HG03025 (cell line): ENCODE measurements at regions not wholly inside any gene's neighbourhood (a gene's known extent, or its start where the extent isn't known, plus 50 kb on each side); places are given as distances from the start of the nearest gene placed in this dataset.

Experiments
- ATAC-seq: cut with Tn5 transposase; IDR thresholded peaks from one replicate; pipeline ENCODE4 v1.9.1; 2021; ENCODE audit warnings: mild to moderate bottlenecking, moderate library complexity; ENCODE audit not compliant: unreplicated experiment, low FRiP score

DNA sequence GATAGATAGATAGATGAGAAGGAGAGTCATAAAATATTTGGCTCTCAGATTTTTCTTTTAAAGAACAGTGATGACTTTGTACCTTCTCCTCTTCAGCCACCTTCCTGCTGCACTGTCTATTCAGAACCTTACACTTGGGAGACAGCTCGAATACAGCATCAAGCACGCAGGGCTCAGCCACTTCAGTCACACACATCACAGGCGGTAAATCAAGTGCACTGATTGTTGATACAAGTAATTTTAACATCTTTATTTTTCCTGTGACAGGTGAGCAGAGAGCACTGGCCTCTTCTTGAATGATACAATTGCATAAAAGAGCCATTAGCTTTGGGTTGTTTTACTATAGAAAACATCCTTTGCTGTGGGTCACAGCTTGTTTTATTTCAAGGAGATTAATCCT is 1118.5 kb upstream of the EYS start:
- ATAC-seq, result no peak

DNA sequence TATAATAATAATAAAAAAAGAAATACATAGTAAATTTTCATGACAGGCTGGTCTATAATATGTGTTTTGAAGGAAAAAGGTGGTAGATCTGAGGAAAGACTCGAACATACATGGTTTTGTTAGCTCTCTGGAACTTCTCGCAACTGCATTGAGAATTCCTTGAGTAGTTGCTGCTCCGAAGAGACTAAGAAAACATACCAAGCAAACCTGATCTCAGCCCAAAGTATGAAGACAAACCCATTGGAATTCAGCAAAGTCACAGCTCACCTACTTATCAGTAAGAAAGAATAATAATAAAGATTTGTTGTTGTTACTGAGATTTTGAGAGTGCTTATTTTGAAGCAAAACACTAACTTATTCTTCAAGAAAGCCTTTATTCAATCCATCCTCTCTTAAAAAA is 1107.1 kb upstream of the EYS start:
- ATAC-seq, result no peak

DNA sequence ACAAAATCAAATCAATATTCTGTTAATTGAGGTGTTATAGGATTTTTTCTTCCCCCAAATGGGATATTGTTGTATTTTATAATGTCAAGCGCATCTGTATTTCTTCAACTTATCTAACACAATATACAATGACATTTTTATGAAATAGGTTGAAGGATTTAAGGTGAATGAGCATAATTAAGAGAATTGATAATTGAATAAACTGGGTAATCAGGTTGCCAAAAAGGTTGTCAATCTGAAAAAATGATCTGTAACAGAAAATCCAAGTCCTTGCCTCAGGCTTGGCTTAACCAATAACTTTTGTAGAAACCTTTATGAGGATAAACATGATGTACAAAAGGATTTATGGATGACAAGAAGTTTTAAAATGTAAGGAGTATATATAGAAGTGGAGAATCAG is 1101.7 kb upstream of the EYS start:
- no peak for ATAC-seq

DNA sequence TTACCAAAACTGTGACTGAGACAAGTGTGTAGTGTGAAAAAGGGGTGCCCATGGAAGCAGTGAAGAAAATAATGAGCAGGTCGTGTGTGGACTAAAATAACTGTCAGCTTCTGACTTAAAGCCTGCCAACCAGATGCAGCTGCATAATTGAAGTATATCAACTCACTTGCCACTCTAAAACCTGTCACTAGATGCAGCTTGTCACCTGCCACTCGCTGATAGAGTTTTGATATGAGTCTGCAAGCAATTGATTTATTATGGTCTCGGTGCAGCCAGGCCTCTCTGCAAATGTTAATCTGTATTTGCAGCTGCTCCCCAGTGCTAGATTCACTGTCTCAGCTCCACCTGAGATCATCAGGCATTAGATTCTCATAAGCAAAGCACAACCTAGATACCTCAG is 1090.0 kb upstream of the EYS start:
- no peak for ATAC-seq

- ATAC-seq, result no peak
Measured at GRCh38 chr6:66788579-66788978, 1081.6 kb upstream of the EYS start.

GRCh38 chr6:66772800-66773199 is 1065.8 kb upstream of the EYS start:
- no peak for ATAC-seq

DNA sequence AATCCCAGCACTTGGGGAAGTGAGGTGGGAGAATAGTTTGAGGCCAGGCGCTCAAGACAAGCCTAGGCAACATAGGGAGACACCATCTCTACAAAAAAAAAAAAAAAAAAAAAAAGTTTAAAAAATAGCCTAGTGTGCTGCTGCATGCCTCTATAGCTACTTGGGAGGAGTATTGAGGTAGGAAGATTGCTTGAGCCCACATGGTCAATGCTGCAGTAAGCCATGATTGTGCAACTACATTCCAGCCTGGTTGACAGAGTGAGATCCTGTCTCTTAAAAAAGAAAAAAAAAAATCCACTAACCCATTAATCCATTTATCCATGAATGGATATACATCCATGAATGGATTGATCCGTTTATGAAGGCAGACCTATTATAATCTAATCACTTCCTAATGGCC is 1064.6 kb upstream of the EYS start:
- no peak for ATAC-seq

DNA sequence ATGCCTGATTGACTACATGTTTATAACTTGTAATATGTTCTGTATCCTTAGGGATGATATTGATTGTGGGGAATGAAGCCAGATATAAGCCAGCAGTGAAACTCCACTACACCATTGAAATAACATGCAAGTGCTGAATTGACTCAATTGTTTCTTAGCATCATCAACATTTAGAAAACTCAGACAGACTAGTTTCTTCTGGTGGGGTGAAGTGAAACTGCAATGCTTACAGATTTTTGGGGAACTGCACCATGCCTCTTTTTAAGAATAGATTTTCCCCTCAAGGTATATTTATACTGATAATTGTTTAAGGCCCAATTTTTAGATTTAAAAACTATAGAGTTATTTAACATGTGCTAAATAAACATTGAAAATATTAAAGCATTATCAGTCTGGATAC is 1044.6 kb upstream of the EYS start:
- ATAC-seq, result no peak

- ATAC-seq, result no peak
Measured at GRCh38 chr6:66740346-66740745, 1033.3 kb upstream of the EYS start.

GRCh38 chr6:66735106-66735890 is 1028.3 kb upstream of the EYS start:
- no peak for ATAC-seq

DNA sequence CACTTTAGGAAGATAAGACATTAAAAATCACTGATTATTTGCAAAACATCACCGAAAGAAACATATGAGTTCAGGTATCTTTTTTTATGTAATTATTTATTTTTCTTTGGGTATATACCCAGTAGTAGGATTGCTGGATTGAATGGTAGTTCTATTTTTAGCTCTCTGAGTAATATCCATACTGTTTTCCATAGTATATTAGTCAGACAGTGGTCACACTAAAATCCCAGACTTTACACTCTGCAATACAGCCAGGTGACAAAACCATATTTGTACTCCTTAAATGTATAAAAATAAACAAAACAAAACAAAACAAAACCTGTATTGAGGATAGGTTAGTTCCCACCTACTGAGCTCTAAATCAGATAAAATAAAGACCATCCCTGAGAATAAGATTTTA is 1024.3 kb upstream of the EYS start:
- no peak for ATAC-seq

DNA sequence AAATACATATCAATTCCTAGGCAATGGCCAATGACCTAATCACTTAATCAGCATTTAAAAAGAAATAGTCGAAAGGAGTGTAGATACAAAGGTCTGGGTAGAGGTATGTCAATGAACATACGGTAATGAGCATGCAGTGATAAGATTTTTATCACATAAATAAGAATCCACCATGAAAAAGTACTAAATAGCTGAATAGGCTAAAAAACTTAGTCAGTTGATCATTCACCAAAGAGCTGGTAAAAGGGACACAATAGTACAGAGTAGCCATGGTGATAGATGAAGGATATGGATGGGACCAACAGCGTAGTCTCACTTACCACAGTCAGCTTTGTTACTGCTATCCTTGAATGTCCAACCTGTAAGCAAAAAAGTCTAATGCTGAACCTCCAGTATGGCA is 1018.6 kb upstream of the EYS start:
- no peak for ATAC-seq

DNA sequence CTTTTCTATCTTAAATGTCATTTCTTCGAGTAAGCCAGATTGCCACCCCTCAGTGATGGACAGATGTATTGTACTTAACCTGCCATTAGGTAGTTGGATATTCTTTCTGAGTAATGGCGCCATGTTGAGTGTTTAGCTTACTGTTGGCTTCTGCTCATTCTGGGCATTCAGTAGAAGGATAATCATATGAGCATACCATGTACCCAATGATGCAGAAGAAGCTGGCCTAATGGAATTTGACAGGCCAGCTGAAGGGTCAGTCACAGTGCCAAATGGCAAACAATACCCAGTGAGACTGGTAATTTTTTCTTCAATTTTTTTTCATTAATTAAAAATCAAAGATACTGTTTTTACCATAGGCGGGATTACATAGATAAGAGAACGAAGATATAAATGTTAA is 1010.8 kb upstream of the EYS start:
- ATAC-seq, result no peak

DNA sequence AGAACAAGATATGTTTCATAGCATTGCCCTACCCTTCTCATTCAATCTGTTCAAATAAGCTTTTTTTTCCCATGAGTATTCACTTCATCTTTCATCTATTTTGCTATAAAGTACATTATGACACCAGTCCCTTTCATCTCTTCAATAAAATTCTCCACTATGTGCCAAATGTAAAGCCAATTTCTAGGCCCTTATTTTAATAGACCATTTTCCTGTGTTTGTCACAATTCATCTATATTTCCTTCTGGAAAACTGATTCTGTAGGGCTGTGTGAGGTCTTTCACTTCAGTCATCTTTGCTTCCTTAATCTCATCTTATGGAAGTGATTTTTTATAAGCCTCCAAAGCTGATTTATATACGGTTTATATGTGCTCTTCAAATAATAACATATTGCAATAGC is 992.4 kb upstream of the EYS start:
- ATAC-seq, result no peak

DNA sequence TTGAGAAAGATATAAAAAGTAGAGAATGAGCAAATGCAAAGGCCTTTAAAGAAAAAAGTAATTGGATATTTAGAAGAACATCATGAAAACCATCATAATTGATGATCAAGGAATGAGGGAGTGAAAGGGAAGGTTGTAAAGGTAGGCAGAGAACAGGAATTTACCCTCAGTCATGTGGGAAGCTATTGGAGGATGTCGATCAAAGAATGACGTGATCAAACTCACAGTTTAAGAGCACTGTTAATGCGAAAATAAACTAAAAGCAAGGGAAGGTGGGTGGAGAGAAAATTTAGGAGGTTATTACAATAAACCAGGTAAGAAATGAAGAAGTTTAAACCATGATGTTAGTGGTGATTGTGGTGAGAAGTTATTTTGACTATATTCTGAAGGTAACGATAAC is 982.6 kb upstream of the EYS start:
- no peak for ATAC-seq

GRCh38 chr6:66687611-66688140 is 980.6 kb upstream of the EYS start:
- ATAC-seq, result no peak

DNA sequence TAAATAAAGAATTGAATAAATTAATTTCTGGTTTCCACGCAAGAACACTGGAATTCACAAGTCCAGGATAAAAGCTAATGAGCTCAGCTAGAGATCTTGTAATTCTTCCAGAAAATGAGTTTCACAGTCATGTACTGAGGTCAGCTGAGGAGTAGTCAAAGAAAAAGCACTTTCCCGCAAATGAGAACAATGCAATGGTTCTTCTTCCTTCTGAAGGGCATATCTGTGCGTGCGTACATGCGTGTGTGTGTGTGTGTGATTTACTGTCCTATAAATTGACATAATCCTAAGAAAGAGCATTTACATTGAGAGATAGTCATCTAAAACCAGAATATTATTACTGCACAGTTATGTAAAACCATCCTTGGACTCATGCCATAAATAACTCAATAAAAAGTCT is 968.9 kb upstream of the EYS start:
- ATAC-seq, result no peak

DNA sequence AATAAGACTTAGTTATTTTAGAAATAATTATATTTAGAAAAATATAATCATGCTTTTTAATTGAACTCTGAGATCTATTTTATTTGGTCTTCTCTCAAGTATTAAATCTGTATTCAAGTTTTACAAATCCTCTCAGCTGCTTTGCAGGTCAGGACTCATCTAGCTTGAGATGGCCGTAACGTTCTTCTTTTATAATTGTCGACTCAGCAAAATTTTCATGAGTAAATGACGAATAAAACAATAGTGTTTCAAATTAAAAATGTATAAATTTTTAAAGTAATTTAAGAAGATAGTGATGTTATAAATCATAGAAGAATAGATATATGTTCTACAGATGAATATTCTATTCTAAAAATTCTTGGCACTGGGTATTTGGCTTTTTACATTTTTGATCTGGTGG is 957.1 kb upstream of the EYS start:
- ATAC-seq, result no peak

DNA sequence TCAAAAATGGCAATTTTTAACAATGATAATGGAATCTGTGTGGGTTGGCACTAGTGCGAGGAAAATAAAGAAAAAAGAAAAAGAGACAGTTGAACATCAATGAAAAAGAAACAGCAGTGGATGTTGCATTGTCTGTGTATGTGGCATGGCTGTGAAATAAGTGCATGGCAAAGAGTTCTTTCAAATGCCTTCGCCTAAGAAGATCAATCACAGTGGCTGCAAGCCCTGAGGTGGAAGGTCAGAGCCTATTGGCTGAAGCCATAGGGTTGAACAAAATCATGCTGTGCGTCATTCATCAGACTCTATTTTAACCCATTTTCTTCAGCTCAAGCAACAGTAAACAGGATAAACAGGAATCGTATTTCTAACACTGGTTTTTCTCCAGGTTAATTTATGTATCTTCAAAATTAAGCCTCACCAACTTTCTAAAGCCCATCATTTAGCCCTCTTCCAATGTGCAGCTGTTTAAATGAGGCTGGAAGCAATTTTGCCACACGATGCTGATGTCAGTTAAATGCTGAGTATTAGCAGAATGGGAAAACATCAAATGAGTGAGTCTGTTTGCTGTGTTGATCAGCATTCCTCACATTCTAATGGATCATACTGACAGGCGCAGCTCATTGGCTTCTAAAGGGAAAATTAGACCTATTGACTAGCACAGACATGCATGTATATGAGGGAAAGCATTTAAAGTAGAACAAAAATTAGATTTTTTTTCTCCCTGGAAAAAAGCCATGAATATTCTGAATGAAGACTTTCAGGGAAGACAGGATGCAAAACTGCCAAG is 955.9 kb upstream of the EYS start:
- ATAC-seq, result no peak

GRCh38 chr6:66662196-66662595 is 955.2 kb upstream of the EYS start:
- ATAC-seq, result no peak

- no peak for ATAC-seq
Measured at GRCh38 chr6:66655420-66655819, 948.4 kb upstream of the EYS start.

DNA sequence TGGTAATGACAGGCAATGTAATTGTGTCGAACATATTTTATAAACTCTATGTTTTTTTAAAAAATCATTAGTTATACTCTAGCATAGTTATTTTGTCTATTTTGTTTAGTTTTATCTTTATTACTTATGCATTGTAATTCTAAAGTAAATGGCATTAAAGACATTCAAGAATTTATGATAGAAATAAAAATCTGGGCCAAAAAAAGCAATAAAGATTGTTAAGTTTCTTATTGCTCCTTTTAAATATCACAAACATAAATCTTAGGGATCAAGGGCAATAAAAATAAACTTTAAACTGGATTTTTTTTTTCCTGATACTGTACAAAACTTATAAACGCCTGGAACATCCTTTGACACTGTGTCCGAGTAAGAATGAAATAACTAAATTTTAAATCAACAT is 931.5 kb upstream of the EYS start:
- ATAC-seq, result no peak
